SU-DHL-6 (cell line): ENCODE measurements at regions not wholly inside any gene's neighbourhood (a gene's known extent, or its start where the extent isn't known, plus 50 kb on each side); places are given as distances from the start of the nearest gene placed in this dataset.

Source experiments
- EZH2phosphoT487 ChIP-seq: fragments of 200-600 bp; sonication (generic), shearing (Covaris generic); conservative IDR thresholded peaks from 2 replicates; pipeline ENCODE4 v1.6.1; 2018; ENCODE audit warnings: mild to moderate bottlenecking, antibody characterized with exemption, low read length, moderate library complexity, mixed read lengths
- TF ChIP-seq, protein P1 (sequence below): fragments of 200-600 bp; sonication (generic); IDR thresholded peaks from one replicate; pipeline ENCODE4 v1.5.1; 2017; ENCODE audit warnings: antibody characterized with exemption, mild to moderate bottlenecking, low read length, moderate library complexity; ENCODE audit not compliant: insufficient read depth, poor library complexity, severe bottlenecking

- TF ChIP-seq, protein P1, sequence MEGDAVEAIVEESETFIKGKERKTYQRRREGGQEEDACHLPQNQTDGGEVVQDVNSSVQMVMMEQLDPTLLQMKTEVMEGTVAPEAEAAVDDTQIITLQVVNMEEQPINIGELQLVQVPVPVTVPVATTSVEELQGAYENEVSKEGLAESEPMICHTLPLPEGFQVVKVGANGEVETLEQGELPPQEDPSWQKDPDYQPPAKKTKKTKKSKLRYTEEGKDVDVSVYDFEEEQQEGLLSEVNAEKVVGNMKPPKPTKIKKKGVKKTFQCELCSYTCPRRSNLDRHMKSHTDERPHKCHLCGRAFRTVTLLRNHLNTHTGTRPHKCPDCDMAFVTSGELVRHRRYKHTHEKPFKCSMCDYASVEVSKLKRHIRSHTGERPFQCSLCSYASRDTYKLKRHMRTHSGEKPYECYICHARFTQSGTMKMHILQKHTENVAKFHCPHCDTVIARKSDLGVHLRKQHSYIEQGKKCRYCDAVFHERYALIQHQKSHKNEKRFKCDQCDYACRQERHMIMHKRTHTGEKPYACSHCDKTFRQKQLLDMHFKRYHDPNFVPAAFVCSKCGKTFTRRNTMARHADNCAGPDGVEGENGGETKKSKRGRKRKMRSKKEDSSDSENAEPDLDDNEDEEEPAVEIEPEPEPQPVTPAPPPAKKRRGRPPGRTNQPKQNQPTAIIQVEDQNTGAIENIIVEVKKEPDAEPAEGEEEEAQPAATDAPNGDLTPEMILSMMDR, result no peak
- no peak for TF ChIP-seq EZH2phosphoT487
Measured at GRCh38 chr20:40966103-40966502, 62.5 kb upstream of the TOP1 start.
